MCF 10A (cell line): ENCODE measurements at regions not wholly inside any gene's neighbourhood (a gene's known extent, or its start where the extent isn't known, plus 50 kb on each side); places are given as distances from the start of the nearest gene placed in this dataset.

ENCODE experiments used
- BruUV-seq: library from RNA; stranded (reverse); fragments of 400-500 nt; replicated peaks from 2 replicates; lab custom pipeline; 2021; lab: Mats Ljungman, UMichigan
- CTCF ChIA-PET: fragments of 300-600 bp; sonication (Branson Sonifier 250); formaldehyde crosslinking; extraction: SDS; loops from one replicate; lab custom pipeline; 2021; ENCODE audit warnings: antibody characterized with exemption, inconsistent platforms; lab: Yijun Ruan, JAX
- POLR2A ChIA-PET: fragments of 300-600, 350-650 bp; sonication (Branson Sonifier 250); formaldehyde crosslinking; extraction: SDS; loops from one replicate; lab custom pipeline; 2020; ENCODE audit warnings: antibody characterized with exemption, inconsistent platforms; lab: Yijun Ruan, JAX
- DNase-seq: peaks from one replicate; pipeline ENCODE4 v3.0.0-alpha.2; 2018; ENCODE audit not compliant: unreplicated experiment
- H3K27ac Mint-ChIP-seq: one replicate; pipeline ENCODE4 v1.8.0; 2022; ENCODE audit warnings: mild to moderate bottlenecking, low read depth, mixed read lengths; ENCODE audit not compliant: unreplicated experiment
- H3K27me3 Mint-ChIP-seq: one replicate; pipeline ENCODE4 v1.8.0; 2022; ENCODE audit warnings: mixed read lengths; ENCODE audit not compliant: insufficient read depth, unreplicated experiment
- H3K36me3 Mint-ChIP-seq: one replicate; pipeline ENCODE4 v1.8.0; 2022; ENCODE audit warnings: mild to moderate bottlenecking, moderate library complexity, mixed read lengths; ENCODE audit not compliant: insufficient read depth, unreplicated experiment
- H3K4me1 Mint-ChIP-seq: one replicate; pipeline ENCODE4 v1.8.0; 2022; ENCODE audit warnings: mixed read lengths; ENCODE audit not compliant: insufficient read depth, unreplicated experiment
- H3K4me3 Mint-ChIP-seq: one replicate; pipeline ENCODE4 v1.8.0; 2022; ENCODE audit warnings: mild to moderate bottlenecking, moderate library complexity, mixed read lengths; ENCODE audit not compliant: unreplicated experiment
- H3K9me3 Mint-ChIP-seq: one replicate; pipeline ENCODE4 v1.8.0; 2022; ENCODE audit warnings: mixed read lengths; ENCODE audit not compliant: unreplicated experiment
- CTCF ChIP-seq: fragments of 200-600 bp; IDR thresholded peaks from one replicate; pipeline ENCODE4 v1.8.0; 2022; ENCODE audit warnings: antibody characterized with exemption, mild to moderate bottlenecking; ENCODE audit not compliant: unreplicated experiment
- intact Hi-C: fragments of 100-400 bp; cut with micrococcal nuclease; formaldehyde crosslinking; loops from 2 replicates; pipeline ENCODE4 v1.14.1; 2022

- POLR2A ChIA-PET, result no interaction called here
- BruUV-seq, result no TSS peak
- Mint-ChIP-seq H3K9me3 (no peaks in the 10 kb centered on the region), H3K4me1 (peaks cover 1% of the 10 kb centered on the region), H3K27ac (no peak overlapping the region), H3K27me3 (no peaks in the 10 kb centered on the region), H3K4me3 (no peak overlapping the region), H3K36me3 (no peaks in the 10 kb centered on the region)
- TF ChIP-seq CTCF, result no peak
- no peak for DNase-seq
- CTCF ChIA-PET, result no interaction called here
- intact Hi-C loops, result no loop called here
These were observed 100.6 kb upstream of the CELF2 start for GRCh38 chr10:10917031-10917430.

GRCh38 chr10:10919976-10920375 is 97.7 kb upstream of the CELF2 start:
- ChIA-PET POLR2A (no interaction called here), CTCF (interaction anchor here (0.8 kb wide), 1 partner anchor 214 kb away, joined by 8 read pairs; no protein-coding TSS in a partner anchor)
- Mint-ChIP-seq H3K36me3 (no peaks in the 10 kb centered on the region), H3K27me3 (no peaks in the 10 kb centered on the region), H3K4me1 (no peaks in the 10 kb centered on the region), H3K27ac (no peak overlapping the region), H3K4me3 (no peak overlapping the region), H3K9me3 (no peaks in the 10 kb centered on the region)
- no peak for TF ChIP-seq CTCF
- intact Hi-C loops, result no loop called here
- BruUV-seq, result no TSS peak
- no peak for DNase-seq

GRCh38 chr10:10921826-10922461 is 95.7 kb upstream of the CELF2 start:
- Mint-ChIP-seq H3K27me3 (no peaks in the 10 kb centered on the region), H3K36me3 (no peaks in the 10 kb centered on the region), H3K4me1 (no peaks in the 10 kb centered on the region), H3K4me3 (no peak overlapping the region), H3K9me3 (no peaks in the 10 kb centered on the region), H3K27ac (no peak overlapping the region)
- TF ChIP-seq CTCF, result no peak
- ChIA-PET CTCF (no interaction called here), POLR2A (no interaction called here)
- no peak for DNase-seq
- intact Hi-C loops, result no loop called here
- no TSS peak for BruUV-seq

- DNase-seq, result no peak
- Mint-ChIP-seq H3K27ac (no peak overlapping the region), H3K9me3 (no peaks in the 10 kb centered on the region), H3K4me3 (no peak overlapping the region), H3K4me1 (no peaks in the 10 kb centered on the region), H3K27me3 (no peaks in the 10 kb centered on the region), H3K36me3 (no peaks in the 10 kb centered on the region)
- ChIA-PET POLR2A (no interaction called here), CTCF (interaction anchor here (0.7 kb wide), 1 partner anchor 20 kb away, joined by 3 read pairs; no protein-coding TSS in a partner anchor)
- no peak for TF ChIP-seq CTCF
- intact Hi-C loops, result no loop called here
- BruUV-seq, result no TSS peak
These were observed 94.5 kb upstream of the CELF2 start for GRCh38 chr10:10923029-10923651.
